HCT116 (cell line): ENCODE measurements at regions not wholly inside any gene's neighbourhood (a gene's known extent, or its start where the extent isn't known, plus 50 kb on each side); places are given as distances from the start of the nearest gene placed in this dataset.

Source experiments
- ATAC-seq: fragments of 200-7000 bp; cut with Tn5 transposase; 2 replicates; pipeline ENCODE4 v1.9.1; 2020; ENCODE audit warnings: mild to moderate bottlenecking, moderate library complexity
- BruUV-seq: library from RNA; stranded (reverse); fragments of 400-500 nt; replicated peaks from 2 replicates; lab custom pipeline; 2021; lab: Mats Ljungman, UMichigan
- CTCF ChIA-PET: fragments of 300-600 bp; sonication (Branson Sonifier 250); formaldehyde crosslinking; loops from one replicate; lab custom pipeline; 2021; ENCODE audit warnings: antibody characterized with exemption; lab: Charles Lee
- POLR2A ChIA-PET: fragments of 300-600, 350-600 bp; sonication (Branson Sonifier 250); formaldehyde crosslinking; loops from one replicate; lab custom pipeline; 2021; ENCODE audit warnings: antibody characterized with exemption; lab: Charles Lee
- RAD21 ChIA-PET, 2 experiments: fragments of 300-600 bp; sonication (Branson Sonifier 250); formaldehyde crosslinking; loops; one replicate each; lab custom pipeline; 2023; ENCODE audit warnings: low total read pairs in 2 of 2; ENCODE audit not compliant: uncharacterized antibody in 2 of 2, unreplicated experiment in 2 of 2, low non-redundant PET in 1 of 2; lab: Charles Lee
- DNase-seq: peaks from one replicate; pipeline ENCODE4 v3.0.0-alpha.2; 2010; ENCODE audit warnings: low read depth, low spot score
- H2AFZ ChIP-seq: fragments of 200-600 bp; shearing (Covaris generic), sonication (generic); 2 replicates; pipeline ENCODE4 v1.6.1; 2017; ENCODE audit warnings: low read depth, mixed run types, mixed read lengths, antibody characterized with exemption, low read length; ENCODE audit not compliant: poor library complexity, severe bottlenecking
- H3K27ac ChIP-seq: 2 replicates; pipeline ENCODE4 v1.5.1; 2012; ENCODE audit warnings: low read depth, low read length
- H3K27me3 ChIP-seq: fragments of 200-600 bp; sonication (generic); 2 replicates; pipeline ENCODE4 v1.6.1; 2016; ENCODE audit warnings: mixed run types, low read length, mixed read lengths; ENCODE audit not compliant: insufficient read depth
- H3K36me3 ChIP-seq, 2 experiments: fragments of 200-500 bp in 1 of 2; fragments of 200-600 bp in 1 of 2; sonication (Bioruptor generic) in 1 of 2; sonication (generic) in 1 of 2; 2 replicates each; pipeline versions ENCODE4 v1.5.1 to v1.6.1; 2014 to 2016; ENCODE audit warnings: low read length in 2 of 2, inconsistent platforms in 1 of 2, mixed read lengths in 1 of 2, mixed run types in 1 of 2; ENCODE audit not compliant: insufficient read depth in 2 of 2, control insufficient read depth in 1 of 2
- H3K4me1 ChIP-seq, 2 experiments: fragments of 200-600 bp in 1 of 2; sonication (generic) in 1 of 2; 2 replicates each; pipeline versions ENCODE4 v1.5.1 to v1.6.1; 2012 to 2017; ENCODE audit warnings: low read length in 2 of 2, inconsistent platforms in 1 of 2, mild to moderate bottlenecking in 1 of 2, mixed read lengths in 1 of 2, mixed run types in 1 of 2, moderate library complexity in 1 of 2; ENCODE audit not compliant: insufficient read depth in 2 of 2, control insufficient read depth in 1 of 2
- H3K4me2 ChIP-seq: fragments of 200-600 bp; sonication (generic); 2 replicates; pipeline ENCODE4 v1.6.1; 2017; ENCODE audit warnings: mixed run types, low read length, mixed read lengths
- H3K4me3 ChIP-seq, 2 experiments: fragments of 200-600 bp in 1 of 2; sonication (generic) in 1 of 2; replicated peaks in 1 of 2; 2 replicates each; pipeline ENCODE4 v1.5.1; 2011 to 2016; ENCODE audit warnings: low read length in 2 of 2, control low read depth in 1 of 2, low read depth in 1 of 2, mild to moderate bottlenecking in 1 of 2, mixed read lengths in 1 of 2, mixed run types in 1 of 2
- H3K79me2 ChIP-seq: fragments of 200-600 bp; sonication (generic); 2 replicates; pipeline ENCODE4 v1.6.1; 2017; ENCODE audit warnings: mild to moderate bottlenecking, mixed run types, low read length, moderate library complexity, mixed read lengths; ENCODE audit not compliant: insufficient read depth
- H3K9ac ChIP-seq: fragments of 200-600 bp; sonication (generic); 2 replicates; pipeline ENCODE4 v1.6.1; 2016; ENCODE audit warnings: low read length, mixed read lengths
- H3K9me2 ChIP-seq: fragments of 200-600 bp; sonication (generic), shearing (Covaris generic); 2 replicates; pipeline ENCODE4 v1.6.1; 2017; ENCODE audit warnings: mixed run types, mild to moderate bottlenecking, moderate library complexity; ENCODE audit not compliant: insufficient read depth
- H3K9me3 ChIP-seq, 2 experiments: fragments of 200-500 bp in 1 of 2; fragments of 200-600 bp in 1 of 2; sonication (Bioruptor generic) in 1 of 2; sonication (generic) in 1 of 2; 2 replicates each; pipeline ENCODE4 v1.6.1; 2014 to 2017; ENCODE audit warnings: low read length in 2 of 2, mixed read lengths in 2 of 2, inconsistent platforms in 1 of 2, low read depth in 1 of 2, mild to moderate bottlenecking in 1 of 2, mixed run types in 1 of 2, moderate library complexity in 1 of 2; ENCODE audit not compliant: control insufficient read depth in 1 of 2, insufficient read depth in 1 of 2
- H4K20me1 ChIP-seq: fragments of 200-600 bp; sonication (generic), shearing (Covaris generic); 2 replicates; pipeline ENCODE4 v1.6.1; 2017; ENCODE audit warnings: mixed run types, mild to moderate bottlenecking, moderate library complexity; ENCODE audit not compliant: insufficient read depth
- CEBPB ChIP-seq: IDR thresholded peaks from 2 replicates; pipeline ENCODE4 v1.6.1; 2012; ENCODE audit warnings: low read depth
- CTCF ChIP-seq, 3 experiments: fragments of 200-600 bp in 1 of 3; sonication (generic) in 1 of 3; IDR thresholded peaks in 2 of 3; conservative IDR thresholded peaks in 1 of 3; 2 replicates each; pipeline ENCODE4 v1.5.1; 2012 to 2017; ENCODE audit warnings: low read depth in 2 of 3, low read length in 2 of 3, antibody characterized with exemption in 1 of 3, borderline replicate concordance in 1 of 3, control low read depth in 1 of 3, mild to moderate bottlenecking in 1 of 3, mixed read lengths in 1 of 3, mixed run types in 1 of 3, moderate library complexity in 1 of 3; ENCODE audit not compliant: insufficient read depth in 1 of 3
- EGR1 ChIP-seq: IDR thresholded peaks from 2 replicates; pipeline ENCODE4 v1.6.1; 2012; ENCODE audit warnings: low read depth
- EZH2 ChIP-seq: fragments of 200-600 bp; sonication (generic); IDR thresholded peaks from 2 replicates; pipeline ENCODE4 v1.6.1; 2017; ENCODE audit warnings: antibody characterized with exemption, mixed run types
- EZH2phosphoT487 ChIP-seq: fragments of 200-600 bp; IDR thresholded peaks from 2 replicates; pipeline ENCODE4 v1.6.1; 2018; ENCODE audit warnings: antibody characterized with exemption, borderline replicate concordance
- JUND ChIP-seq: IDR thresholded peaks from 2 replicates; pipeline ENCODE4 v1.6.1; 2012
- POLR2AphosphoS5 ChIP-seq: IDR thresholded peaks from 2 replicates; pipeline ENCODE4 v1.6.1; 2011; ENCODE audit warnings: mild to moderate bottlenecking, low read depth, low read length, moderate library complexity
- SIN3A ChIP-seq: IDR thresholded peaks from 2 replicates; pipeline ENCODE4 v1.6.1; 2012; ENCODE audit warnings: low read depth
- SP1 ChIP-seq: IDR thresholded peaks from 2 replicates; pipeline ENCODE4 v1.6.1; 2012; ENCODE audit warnings: low read depth
- TCF7L2 ChIP-seq: IDR thresholded peaks from 2 replicates; pipeline ENCODE4 v1.7.0; 2011; ENCODE audit warnings: borderline replicate concordance, inconsistent platforms; ENCODE audit not compliant: insufficient read depth, insufficient read length; ENCODE audit errors: extremely low read depth
- ZNF274 ChIP-seq: fragments of 200-500 bp; sonication (Bioruptor generic); IDR thresholded peaks from 2 replicates; pipeline ENCODE4 v1.6.1; 2014; ENCODE audit warnings: mild to moderate bottlenecking, low read depth, low read length, inconsistent platforms
- intact Hi-C: fragments of 100-400 bp; cut with micrococcal nuclease; formaldehyde crosslinking; loops from 2 replicates; pipeline ENCODE4 v1.10.0; 2022
- TF ChIP-seq, protein P1 (sequence below): IDR thresholded peaks from 2 replicates; pipeline ENCODE4 v1.6.1; 2011; ENCODE audit warnings: mild to moderate bottlenecking, low read length, moderate library complexity; ENCODE audit not compliant: insufficient replicate concordance; ENCODE audit errors: extremely low read depth

DNA sequence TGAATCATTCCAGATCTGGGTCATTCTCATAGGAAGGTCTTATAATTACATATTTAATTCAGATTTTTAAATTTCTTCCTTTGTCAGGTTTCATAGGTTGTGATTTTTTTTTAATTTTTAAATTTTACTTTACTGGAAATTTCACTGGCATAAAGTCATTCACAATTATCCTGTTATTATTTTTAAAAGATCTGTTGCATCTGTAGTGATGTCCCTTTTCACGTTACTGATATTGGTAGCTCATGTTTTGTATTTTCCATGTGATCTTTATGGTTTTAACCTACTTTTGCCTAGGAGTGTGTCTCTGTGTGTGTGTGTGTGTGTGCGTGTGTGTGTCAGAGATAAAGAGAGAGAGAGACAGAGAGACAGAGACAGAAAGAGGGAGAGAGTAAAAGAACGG, 216.6 kb upstream of the KCNJ16 start:
- TF ChIP-seq EZH2 (no peak), POLR2AphosphoS5 (no peak), SIN3A (no peak), EGR1 (no peak), SP1 (no peak), TCF7L2 (no peak), CTCF (IDR thresholded peaks at IDR 0.05 in 2 of 3, conservative IDR thresholded peaks at IDR 0.05 in 1 of 3; ENCODE audit: borderline replicate concordance in 1 of 3, insufficient read depth in 1 of 3, low read depth in 2 of 3, low read length in 2 of 3) (no peak), JUND (no peak), CEBPB (no peak), EZH2phosphoT487 (no peak), ZNF274 (no peak)
- TF ChIP-seq, protein P1, sequence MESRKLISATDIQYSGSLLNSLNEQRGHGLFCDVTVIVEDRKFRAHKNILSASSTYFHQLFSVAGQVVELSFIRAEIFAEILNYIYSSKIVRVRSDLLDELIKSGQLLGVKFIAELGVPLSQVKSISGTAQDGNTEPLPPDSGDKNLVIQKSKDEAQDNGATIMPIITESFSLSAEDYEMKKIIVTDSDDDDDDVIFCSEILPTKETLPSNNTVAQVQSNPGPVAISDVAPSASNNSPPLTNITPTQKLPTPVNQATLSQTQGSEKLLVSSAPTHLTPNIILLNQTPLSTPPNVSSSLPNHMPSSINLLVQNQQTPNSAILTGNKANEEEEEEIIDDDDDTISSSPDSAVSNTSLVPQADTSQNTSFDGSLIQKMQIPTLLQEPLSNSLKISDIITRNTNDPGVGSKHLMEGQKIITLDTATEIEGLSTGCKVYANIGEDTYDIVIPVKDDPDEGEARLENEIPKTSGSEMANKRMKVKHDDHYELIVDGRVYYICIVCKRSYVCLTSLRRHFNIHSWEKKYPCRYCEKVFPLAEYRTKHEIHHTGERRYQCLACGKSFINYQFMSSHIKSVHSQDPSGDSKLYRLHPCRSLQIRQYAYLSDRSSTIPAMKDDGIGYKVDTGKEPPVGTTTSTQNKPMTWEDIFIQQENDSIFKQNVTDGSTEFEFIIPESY, result no peak
- TF ChIP-seq, all 23 proteins: peak for 0
- BruUV-seq, result no TSS peak
- ChIA-PET RAD21 (no interaction called here), CTCF (no interaction called here), POLR2A (no interaction called here)
- Histone ChIP-seq H3K4me3 (no peak overlapping the region), H3K27ac (no peak overlapping the region), H3K9me3 (peaks cover 0 to 36% of the 10 kb centered on the region in 2 experiments; a peak in 2 of 4 replicates), H3K27me3 (no peaks in the 10 kb centered on the region), H3K4me1 (no peaks in the 10 kb centered on the region; a peak in 1 of 4 replicates), H3K9ac (no peak overlapping the region), H3K79me2 (no peaks in the 10 kb centered on the region), H3K4me2 (no peak overlapping the region), H3K36me3 (no peaks in the 10 kb centered on the region), H4K20me1 (no peaks in the 10 kb centered on the region), H3K9me2 (no peaks in the 10 kb centered on the region), H2AFZ (no peak overlapping the region)
- no peak for ATAC-seq
- DNase-seq, result no peak
- intact Hi-C loops, result no loop called here
